Kidney (tissue), 13 donors: ENCODE measurements at regions not wholly inside any gene's neighbourhood (a gene's known extent, or its start where the extent isn't known, plus 50 kb on each side); places are given as distances from the start of the nearest gene placed in this dataset.

Experiments
- DNase-seq, 5 donors: peaks; one replicate each; pipeline ENCODE4 v3.0.0-alpha.2; 2013 to 2020
- FAIRE-seq: peaks from 2 replicates; lab custom pipeline; 2012; peaks lifted over from hg19 to GRCh38; lab: Jason Lieb, UNC
- H3K27ac ChIP-seq, 2 donors: one replicate each; pipeline ENCODE4 v1.7.0; 2013; ENCODE audit warnings: low read depth in 2 of 2, low read length in 2 of 2, inconsistent platforms in 1 of 2
- H3K27me3 ChIP-seq: one replicate; pipeline ENCODE4 v1.7.1; 2013; ENCODE audit warnings: low read length, inconsistent platforms; ENCODE audit not compliant: control insufficient read depth, insufficient read depth
- H3K36me3 ChIP-seq, 3 donors: one replicate each; pipeline versions ENCODE4 v1.7.0 to v1.7.1; 2013; ENCODE audit warnings: low read length in 3 of 3, control low read depth in 1 of 3, inconsistent platforms in 1 of 3; ENCODE audit not compliant: insufficient read depth in 3 of 3, control insufficient read depth in 2 of 3
- H3K4me1 ChIP-seq, 3 donors: one replicate each; pipeline versions ENCODE4 v1.7.0 to v1.7.1; 2013; ENCODE audit warnings: low read length in 3 of 3, inconsistent platforms in 1 of 3, low read depth in 1 of 3; ENCODE audit not compliant: control insufficient read depth in 2 of 3, insufficient read depth in 2 of 3
- H3K4me3 ChIP-seq, 3 donors: one replicate each; pipeline versions ENCODE4 v1.7.0 to v1.8.1; 2013; ENCODE audit warnings: low read length in 3 of 3, control low read depth in 1 of 3, inconsistent platforms in 1 of 3
- H3K9ac ChIP-seq, 3 donors: one replicate each; pipeline versions ENCODE4 v1.7.0 to v1.7.1; 2013; ENCODE audit warnings: low read length in 3 of 3, control low read depth in 1 of 3, inconsistent platforms in 1 of 3
- H3K9me3 ChIP-seq, 3 donors: one replicate each; pipeline versions ENCODE4 v1.7.0 to v1.7.1; 2013; ENCODE audit warnings: low read length in 3 of 3, control low read depth in 1 of 3, inconsistent platforms in 1 of 3; ENCODE audit not compliant: control insufficient read depth in 2 of 3, insufficient read depth in 1 of 3
- CTCF ChIP-seq: IDR thresholded peaks from 3 replicates; pipeline ENCODE4 v1.5.1; 2012; ENCODE audit warnings: mild to moderate bottlenecking, moderate library complexity, borderline replicate concordance; ENCODE audit not compliant: insufficient read depth; ENCODE audit errors: extremely low read depth
- intact Hi-C: fragments of 100-400 bp; cut with DNase I; formaldehyde crosslinking; loops from one replicate; pipeline ENCODE4 v1.11.1; 2022
- donor health status: control.
- donor health status: control.
- donor health status: control.
- donor health status: control.
- donor health status: control.
- donor health status: DM: yes; HTN: yes; CAD: no.
- donor health status: Normal renal cell carcinoma (clear cell type).

GRCh38 chr12:25698772-25699171 is 145.7 kb upstream of the LMNTD1 start:
- intact Hi-C loops, result no loop called here
- FAIRE-seq, result no peak
- peaks cover 0 to 8% (median 0%) of the 10 kb centered on the region in 3 donors for H3K9me3 ChIP-seq
- H3K4me1 ChIP-seq, result no peaks in the 10 kb centered on the region
- H3K4me3 ChIP-seq, result no peak overlapping the region
- DNase-seq, result no peak
- no peaks in the 10 kb centered on the region for H3K27me3 ChIP-seq
- no peak overlapping the region for H3K27ac ChIP-seq
- no peaks in the 10 kb centered on the region for H3K36me3 ChIP-seq
- no peak for TF ChIP-seq CTCF
- H3K9ac ChIP-seq, result no peak overlapping the region

DNA sequence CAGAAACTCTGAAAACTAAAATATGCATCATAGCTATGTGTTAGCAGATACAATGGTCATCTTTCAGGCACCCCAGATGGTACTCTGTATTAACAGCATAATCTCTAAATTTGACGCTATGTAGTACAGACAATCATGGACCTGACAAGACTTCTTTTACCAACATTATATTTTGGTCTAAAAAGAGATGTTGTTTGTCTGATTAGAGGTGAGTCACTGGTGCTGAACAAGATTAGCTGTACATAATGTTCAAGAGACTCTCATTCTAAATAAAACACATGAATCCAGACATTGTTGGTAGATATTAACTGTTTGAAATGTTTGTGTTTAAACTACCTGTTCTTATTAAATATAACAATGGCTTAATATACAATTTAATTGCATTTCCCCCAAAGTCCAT is 146.4 kb upstream of the LMNTD1 start:
- Histone ChIP-seq H3K4me3 (no peak overlapping the region), H3K9me3 (peaks cover 0 to 8% (median 0%) of the 10 kb centered on the region in 3 donors), H3K9ac (no peak overlapping the region), H3K4me1 (no peaks in the 10 kb centered on the region), H3K36me3 (no peaks in the 10 kb centered on the region), H3K27me3 (no peaks in the 10 kb centered on the region), H3K27ac (no peak overlapping the region)
- intact Hi-C loops, result no loop called here
- DNase-seq (no peak), FAIRE-seq (no peak)
- no peak for TF ChIP-seq CTCF

DNA sequence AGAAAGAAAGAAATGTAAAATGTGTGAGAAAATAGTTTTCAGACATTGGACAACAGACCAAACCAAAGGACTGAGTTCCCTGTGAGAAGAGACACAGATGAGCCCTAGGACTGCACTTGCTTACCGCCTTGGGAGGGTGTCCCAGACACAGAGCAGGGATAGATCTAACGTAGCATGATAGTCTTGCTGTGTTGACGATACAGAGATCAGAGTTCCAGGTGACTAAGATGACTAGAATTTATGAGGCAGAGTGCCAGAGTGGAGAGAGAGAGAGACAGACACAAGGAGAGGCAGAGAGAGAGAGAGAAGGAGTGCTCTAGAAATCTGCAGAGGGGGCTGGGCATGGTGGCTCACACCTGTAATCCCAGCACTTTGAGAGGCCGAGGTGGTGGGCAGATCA is 148.2 kb upstream of the LMNTD1 start:
- Histone ChIP-seq H3K36me3 (no peaks in the 10 kb centered on the region), H3K4me1 (no peaks in the 10 kb centered on the region), H3K27me3 (no peaks in the 10 kb centered on the region), H3K9me3 (peaks cover 0 to 3% (median 0%) of the 10 kb centered on the region in 3 donors), H3K4me3 (no peak overlapping the region), H3K9ac (no peak overlapping the region), H3K27ac (no peak overlapping the region)
- DNase-seq (no peak), FAIRE-seq (no peak)
- intact Hi-C loops, result no loop called here
- TF ChIP-seq CTCF, result no peak

DNA sequence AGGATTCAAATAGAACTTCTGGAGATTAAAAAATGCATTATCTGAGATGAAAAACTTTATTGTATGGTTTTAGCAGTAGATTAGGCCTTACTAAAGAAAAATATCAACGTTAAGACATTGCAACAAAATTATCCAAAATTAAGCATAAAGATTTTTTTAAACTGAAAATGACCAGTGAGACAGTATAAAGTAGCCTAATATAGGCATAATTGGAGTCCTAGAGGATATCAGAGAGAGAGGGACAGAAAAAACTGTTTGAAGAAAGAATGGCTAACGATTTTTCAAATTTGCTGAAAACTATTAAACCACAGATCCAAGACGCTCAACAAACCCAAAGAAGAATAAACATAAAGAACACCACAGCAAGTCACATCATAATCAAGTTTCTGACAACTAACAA is 149.5 kb upstream of the LMNTD1 start:
- no peaks in the 10 kb centered on the region for H3K9me3 ChIP-seq
- DNase-seq, result no peak
- no peak overlapping the region for H3K27ac ChIP-seq
- FAIRE-seq, result no peak
- no peaks in the 10 kb centered on the region for H3K4me1 ChIP-seq
- no peak for TF ChIP-seq CTCF
- no peaks in the 10 kb centered on the region for H3K36me3 ChIP-seq
- H3K9ac ChIP-seq, result no peak overlapping the region
- no peaks in the 10 kb centered on the region for H3K27me3 ChIP-seq
- no peak overlapping the region for H3K4me3 ChIP-seq
- intact Hi-C loops, result no loop called here
